HepG2 (cell line): ENCODE measurements at regions not wholly inside any gene's neighbourhood (a gene's known extent, or its start where the extent isn't known, plus 50 kb on each side); places are given as distances from the start of the nearest gene placed in this dataset.

ENCODE experiments used
- ATAC-seq: fragments of 200-7000 bp; cut with Tn5 transposase; 3 replicates; pipeline ENCODE4 v1.9.1; 2020; ENCODE audit warnings: mild to moderate bottlenecking, moderate library complexity
- BruUV-seq: library from RNA; stranded (reverse); fragments of 400-500 nt; replicated peaks from 2 replicates; lab custom pipeline; 2021; lab: Mats Ljungman, UMichigan
- CTCF ChIA-PET: fragments of 300-600 bp; formaldehyde crosslinking; extraction: SDS; loops from one replicate; lab custom pipeline; 2021; ENCODE audit warnings: low total read pairs, inconsistent platforms, low intra/inter-chr PET ratio; lab: Yijun Ruan, JAX
- POLR2A ChIA-PET: fragments of 350-600 bp; sonication (Branson Sonifier 250); formaldehyde crosslinking; loops from one replicate; lab custom pipeline; 2020; ENCODE audit warnings: antibody characterized with exemption, inconsistent platforms; lab: Yijun Ruan, JAX
- DNase-seq: peaks from one replicate; pipeline ENCODE4 v3.0.0-alpha.2; 2015; ENCODE audit warnings: low spot score
- FAIRE-seq: peaks from 3 replicates; lab custom pipeline; 2011; peaks lifted over from hg19 to GRCh38; lab: Jason Lieb, UNC
- H2AFZ ChIP-seq: one replicate; pipeline ENCODE4 v1.6.1; 2011; ENCODE audit warnings: low read length, inconsistent platforms
- H3K27ac ChIP-seq: fragments of 300-600 bp; 3 replicates; pipeline ENCODE4 v1.8.0; 2011; ENCODE audit warnings: mixed run types, mild to moderate bottlenecking, mixed read lengths, low read length, inconsistent platforms; ENCODE audit not compliant: insufficient read depth; ENCODE audit errors: extremely low read length
- H3K27me3 ChIP-seq, 2 experiments: fragments of 200-600 bp in 1 of 2; 2 replicates in 1 of 2; 3 replicates in 1 of 2; pipeline versions ENCODE4 v1.6.0 to v1.8.0; 2011; ENCODE audit warnings: low read length in 2 of 2, mild to moderate bottlenecking in 2 of 2, moderate library complexity in 2 of 2, inconsistent platforms in 1 of 2; ENCODE audit not compliant: insufficient read depth in 2 of 2, control insufficient read depth in 1 of 2
- H3K36me3 ChIP-seq, 2 experiments: fragments of 200-600 bp in 1 of 2; replicated peaks in 1 of 2; 2 replicates in 1 of 2; 3 replicates in 1 of 2; pipeline versions ENCODE4 v1.5.1 to v1.8.0; 2011; ENCODE audit warnings: low read length in 2 of 2, inconsistent platforms in 1 of 2; ENCODE audit not compliant: insufficient read depth in 2 of 2, control insufficient read depth in 1 of 2
- H3K4me1 ChIP-seq: 2 replicates; pipeline ENCODE4 v1.5.1; 2012; ENCODE audit warnings: low read length, inconsistent platforms; ENCODE audit not compliant: insufficient read depth
- H3K4me2 ChIP-seq: 2 replicates; pipeline ENCODE4 v1.6.0; 2011; ENCODE audit warnings: low read depth, low read length, inconsistent platforms
- H3K4me3 ChIP-seq, 3 experiments: fragments of 200-600 bp in 1 of 3; sonication (generic), shearing (Covaris generic) in 1 of 3; replicated peaks in 1 of 3; 2 replicates each; pipeline ENCODE4 v1.5.1; 2011 to 2016; ENCODE audit warnings: low read length in 3 of 3, inconsistent platforms in 2 of 3, low read depth in 2 of 3, mild to moderate bottlenecking in 2 of 3, control low read depth in 1 of 3, mixed read lengths in 1 of 3; ENCODE audit not compliant: insufficient read depth in 1 of 3
- H3K79me2 ChIP-seq: one replicate; pipeline ENCODE4 v1.6.1; 2011; ENCODE audit warnings: low read length, inconsistent platforms; ENCODE audit not compliant: insufficient read depth
- H3K9ac ChIP-seq: 2 replicates; pipeline ENCODE4 v1.6.0; 2011; ENCODE audit warnings: mild to moderate bottlenecking, low read depth, low read length, inconsistent platforms; ENCODE audit not compliant: insufficient read depth
- H3K9me3 ChIP-seq: 2 replicates; pipeline ENCODE4 v1.5.1; 2012; ENCODE audit warnings: mild to moderate bottlenecking, low read length
- H4K20me1 ChIP-seq: 2 replicates; pipeline ENCODE4 v1.6.0; 2011; ENCODE audit warnings: inconsistent platforms, mild to moderate bottlenecking, low read length, moderate library complexity; ENCODE audit not compliant: insufficient read depth
- BHLHE40 ChIP-seq: IDR thresholded peaks from 2 replicates; pipeline ENCODE4 v1.6.1; 2011; ENCODE audit warnings: low read length, improper control_type of control experiment
- ELF4 ChIP-seq: sonication (generic); formaldehyde crosslinking; IDR thresholded peaks from 2 replicates; pipeline ENCODE4 v1.5.0; 2020; ENCODE audit warnings: missing genetic modification reagents, mild to moderate bottlenecking, moderate library complexity, borderline replicate concordance
- FOXA1 ChIP-seq, 2 experiments: fragments of 450-650 bp in 1 of 2; sonication (generic) in 1 of 2; formaldehyde crosslinking in 1 of 2; IDR thresholded peaks; 2 replicates each; pipeline versions ENCODE4 v1.4.0 to v1.6.1; 2016 to 2020; ENCODE audit warnings: missing genetic modification reagents in 1 of 2
- HHEX ChIP-seq: IDR thresholded peaks from 2 replicates; pipeline ENCODE4 v1.6.1; 2016; ENCODE audit warnings: control low read depth
- KLF9 ChIP-seq: IDR thresholded peaks from 2 replicates; pipeline ENCODE4 v1.6.1; 2016; ENCODE audit warnings: low read depth
- MAFG ChIP-seq: sonication (generic); formaldehyde crosslinking; IDR thresholded peaks from 2 replicates; pipeline ENCODE4 v1.5.1; 2020; ENCODE audit warnings: mild to moderate bottlenecking, missing genetic modification reagents
- MEF2D ChIP-seq: sonication (generic); formaldehyde crosslinking; IDR thresholded peaks from 2 replicates; pipeline ENCODE4 v1.5.1; 2020; ENCODE audit warnings: mild to moderate bottlenecking, missing genetic modification reagents
- RARA ChIP-seq: IDR thresholded peaks from 2 replicates; pipeline ENCODE4 v1.6.1; 2016; ENCODE audit warnings: missing genetic modification reagents, missing compliant biosample characterization
- SMAD1 ChIP-seq: sonication (generic); formaldehyde crosslinking; IDR thresholded peaks from 2 replicates; pipeline ENCODE4 v1.4.0; 2020; ENCODE audit warnings: missing genetic modification reagents, low read depth, mild to moderate bottlenecking, borderline replicate concordance
- TBL1XR1 ChIP-seq: fragments of 150-350 bp; IDR thresholded peaks from 2 replicates; pipeline ENCODE4 v1.6.1; 2014; ENCODE audit warnings: borderline replicate concordance, low read length; ENCODE audit not compliant: partially characterized antibody
- TFDP2 ChIP-seq: sonication (generic); formaldehyde crosslinking; IDR thresholded peaks from 2 replicates; pipeline ENCODE4 v1.4.0; 2020; ENCODE audit warnings: missing genetic modification reagents
- THAP11 ChIP-seq: IDR thresholded peaks from 2 replicates; pipeline ENCODE4 v1.6.1; 2016; ENCODE audit warnings: missing biosample characterization, missing genetic modification reagents
- ZNF205 ChIP-seq: IDR thresholded peaks from 2 replicates; pipeline ENCODE4 v1.6.1; 2018; ENCODE audit warnings: missing biosample characterization, missing genetic modification reagents
- WGBS: methylation state at CpG from one replicate; pipeline ENCODE4 v1.1.6; 2017; ENCODE audit warnings: low lambda C conversion rate; 5-methylcytosine and 5-hydroxymethylcytosine counted together
- in situ Hi-C: cut with HindIII; loops from 2 replicates; pipeline ENCODE4 v1.10.0; 2017; ENCODE audit warnings: low pct_unique_long_range_greater_than_20kb; ENCODE audit not compliant: extremely low pct_ligation_motif_present
- intact Hi-C: fragments of 100-400 bp; cut with micrococcal nuclease; formaldehyde crosslinking; loops from one replicate; pipeline ENCODE4 v1.10.0; 2022; ENCODE audit not compliant: unreplicated experiment
- TF ChIP-seq, protein P1 (sequence below): sonication (generic); formaldehyde crosslinking; IDR thresholded peaks from 2 replicates; pipeline ENCODE4 v1.9.0; 2021; ENCODE audit warnings: missing genetic modification reagents, borderline replicate concordance
- TF ChIP-seq, protein P2 (sequence below): sonication (generic); formaldehyde crosslinking; IDR thresholded peaks from 2 replicates; pipeline ENCODE4 v1.4.0; 2020; ENCODE audit warnings: mild to moderate bottlenecking, missing genetic modification reagents
- TF ChIP-seq, protein P3 (sequence below): IDR thresholded peaks from 2 replicates; pipeline ENCODE4 v1.6.1; 2016

DNA sequence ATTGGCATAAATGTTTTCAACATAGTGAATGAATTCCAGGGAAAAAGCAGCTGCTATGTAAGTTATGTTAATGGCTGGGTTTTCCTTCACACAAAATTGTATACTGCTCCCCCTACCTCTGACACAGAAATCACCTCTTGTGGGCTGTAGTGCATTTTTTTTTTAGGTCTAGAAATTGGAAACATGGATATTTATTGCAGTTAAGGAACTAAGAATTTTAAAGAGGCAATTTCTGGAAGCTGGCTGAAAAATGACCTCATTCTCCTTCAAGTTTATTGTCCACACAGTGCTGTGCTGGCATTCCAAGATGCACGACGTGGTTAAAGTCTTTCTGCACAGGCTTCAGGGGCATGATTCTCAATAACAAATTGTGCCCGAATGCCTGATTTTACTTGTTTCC is 1424.2 kb downstream of the MRPL39 start:
- no peak for ATAC-seq
- no peak overlapping the region for H3K27ac ChIP-seq
- CTCF ChIA-PET, result no interaction called here
- TF ChIP-seq FOXA1 (IDR thresholded peaks at IDR 0.05), result no peak
- no peak for TF ChIP-seq FOXA1 (CRISPR knock-in tag; IDR thresholded peaks at IDR 0.05)
- TF ChIP-seq ZNF205, result no peak
- TF ChIP-seq THAP11 (CRISPR knock-in tag), result no peak
- TF ChIP-seq, protein P1, sequence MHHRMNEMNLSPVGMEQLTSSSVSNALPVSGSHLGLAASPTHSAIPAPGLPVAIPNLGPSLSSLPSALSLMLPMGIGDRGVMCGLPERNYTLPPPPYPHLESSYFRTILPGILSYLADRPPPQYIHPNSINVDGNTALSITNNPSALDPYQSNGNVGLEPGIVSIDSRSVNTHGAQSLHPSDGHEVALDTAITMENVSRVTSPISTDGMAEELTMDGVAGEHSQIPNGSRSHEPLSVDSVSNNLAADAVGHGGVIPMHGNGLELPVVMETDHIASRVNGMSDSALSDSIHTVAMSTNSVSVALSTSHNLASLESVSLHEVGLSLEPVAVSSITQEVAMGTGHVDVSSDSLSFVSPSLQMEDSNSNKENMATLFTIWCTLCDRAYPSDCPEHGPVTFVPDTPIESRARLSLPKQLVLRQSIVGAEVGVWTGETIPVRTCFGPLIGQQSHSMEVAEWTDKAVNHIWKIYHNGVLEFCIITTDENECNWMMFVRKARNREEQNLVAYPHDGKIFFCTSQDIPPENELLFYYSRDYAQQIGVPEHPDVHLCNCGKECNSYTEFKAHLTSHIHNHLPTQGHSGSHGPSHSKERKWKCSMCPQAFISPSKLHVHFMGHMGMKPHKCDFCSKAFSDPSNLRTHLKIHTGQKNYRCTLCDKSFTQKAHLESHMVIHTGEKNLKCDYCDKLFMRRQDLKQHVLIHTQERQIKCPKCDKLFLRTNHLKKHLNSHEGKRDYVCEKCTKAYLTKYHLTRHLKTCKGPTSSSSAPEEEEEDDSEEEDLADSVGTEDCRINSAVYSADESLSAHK, result no peak
- TF ChIP-seq MAFG (CRISPR knock-in tag), result no peak
- TF ChIP-seq MEF2D (CRISPR knock-in tag), result no peak
- no peak for TF ChIP-seq BHLHE40
- no peak for TF ChIP-seq HHEX
- TF ChIP-seq ELF4, result no peak
- no peak for TF ChIP-seq SMAD1 (CRISPR knock-in tag)
- TF ChIP-seq TFDP2 (CRISPR knock-in tag), result no peak
- TF ChIP-seq, protein P2, sequence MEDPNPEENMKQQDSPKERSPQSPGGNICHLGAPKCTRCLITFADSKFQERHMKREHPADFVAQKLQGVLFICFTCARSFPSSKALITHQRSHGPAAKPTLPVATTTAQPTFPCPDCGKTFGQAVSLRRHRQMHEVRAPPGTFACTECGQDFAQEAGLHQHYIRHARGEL (CRISPR knock-in tag), result no peak
- TF ChIP-seq KLF9, result no peak
- TF ChIP-seq, protein P3, sequence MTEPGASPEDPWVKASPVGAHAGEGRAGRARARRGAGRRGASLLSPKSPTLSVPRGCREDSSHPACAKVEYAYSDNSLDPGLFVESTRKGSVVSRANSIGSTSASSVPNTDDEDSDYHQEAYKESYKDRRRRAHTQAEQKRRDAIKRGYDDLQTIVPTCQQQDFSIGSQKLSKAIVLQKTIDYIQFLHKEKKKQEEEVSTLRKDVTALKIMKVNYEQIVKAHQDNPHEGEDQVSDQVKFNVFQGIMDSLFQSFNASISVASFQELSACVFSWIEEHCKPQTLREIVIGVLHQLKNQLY (CRISPR knock-in tag), result no peak
- no peak for TF ChIP-seq TBL1XR1
- no peak for TF ChIP-seq RARA (CRISPR knock-in tag)
- TF ChIP-seq, all 625 proteins: peak for 0
- Histone ChIP-seq H3K36me3 (no peaks in the 10 kb centered on the region), H4K20me1 (no peaks in the 10 kb centered on the region), H3K9me3 (peaks cover 75% of the 10 kb centered on the region), H3K4me3 (no peak overlapping the region), H2AFZ (no peak overlapping the region), H3K4me2 (no peak overlapping the region), H3K27me3 (no peaks in the 10 kb centered on the region), H3K9ac (no peak overlapping the region), H3K4me1 (no peaks in the 10 kb centered on the region), H3K79me2 (no peaks in the 10 kb centered on the region)
- intact Hi-C loops, result no loop called here
- DNase-seq, result no peak
- POLR2A ChIA-PET, result no interaction called here
- WGBS, result 24% methylated on average over 3 of the region's 3 CpGs
- no TSS peak for BruUV-seq
- in situ Hi-C loops, result no loop called here
- FAIRE-seq, result no peak
